ENCODE measurements at regions not wholly inside any gene's neighbourhood (a gene's known extent, or its start where the extent isn't known, plus 50 kb on each side); places are given as distances from the start of the nearest gene placed in this dataset.

GRCh38 chr2:52563151-52563550, 1204.5 kb upstream of the CHAC2 start:
- Histone ChIP-seq H3K36me3 (ENCODE audit: insufficient read depth, low read length, poor library complexity, severe bottlenecking) (no peaks in the 10 kb centered on the region), H3K9me3 (ENCODE audit: low read depth, low read length, poor library complexity, severe bottlenecking) (no peaks in the 10 kb centered on the region), H3K27me3 (replicated peaks; ENCODE audit: insufficient read depth, low read depth, low read length, poor library complexity) (no peaks in the 10 kb centered on the region), H3K27ac (ENCODE audit: low read depth, low read length, poor library complexity, severe bottlenecking) (no peak overlapping the region), H3K4me1 (ENCODE audit: insufficient read depth, low read length, poor library complexity, severe bottlenecking) (no peaks in the 10 kb centered on the region), H3K4me3 (ENCODE audit: low read depth, low read length, poor library complexity, severe bottlenecking) (no peak overlapping the region)
- ChIA-PET CTCF (no interaction called here), POLR2A (ENCODE audit: low non-redundant PET) (no interaction called here)
- intact Hi-C loops (cut with micrococcal nuclease; ENCODE audit: unreplicated experiment) = no loop called here
- BruUV-seq (replicated peaks) = no TSS peak
- TF ChIP-seq CTCF (conservative IDR thresholded peaks at IDR 0.05; ENCODE audit: low read depth, low read length) = no peak
- TF ChIP-seq EZH2 (IDR thresholded peaks at IDR 0.05; ENCODE audit: borderline replicate concordance, low read depth, low read length, poor library complexity, severe bottlenecking) = no peak
- DNase-seq (ENCODE audit: low spot score) = no peak

GRCh38 chr2:52558265-52558664, 1209.3 kb upstream of the CHAC2 start:
- no peak for DNase-seq (ENCODE audit: low spot score)
- Histone ChIP-seq H3K36me3 (ENCODE audit: insufficient read depth, low read length, poor library complexity, severe bottlenecking) (no peaks in the 10 kb centered on the region), H3K4me3 (ENCODE audit: low read depth, low read length, poor library complexity, severe bottlenecking) (no peak overlapping the region), H3K27ac (ENCODE audit: low read depth, low read length, poor library complexity, severe bottlenecking) (no peak overlapping the region), H3K4me1 (ENCODE audit: insufficient read depth, low read length, poor library complexity, severe bottlenecking) (no peaks in the 10 kb centered on the region), H3K9me3 (ENCODE audit: low read depth, low read length, poor library complexity, severe bottlenecking) (no peaks in the 10 kb centered on the region), H3K27me3 (replicated peaks; ENCODE audit: insufficient read depth, low read depth, low read length, poor library complexity) (no peaks in the 10 kb centered on the region)
- CTCF ChIA-PET = no interaction called here
- no peak for TF ChIP-seq CTCF (conservative IDR thresholded peaks at IDR 0.05; ENCODE audit: low read depth, low read length)
- BruUV-seq (replicated peaks) = no TSS peak
- intact Hi-C loops (cut with micrococcal nuclease; ENCODE audit: unreplicated experiment) = no loop called here
- POLR2A ChIA-PET (ENCODE audit: low non-redundant PET) = no interaction called here

GRCh38 chr2:52542297-52542696, 1225.3 kb upstream of the CHAC2 start:
- ChIA-PET CTCF (no interaction called here), POLR2A (ENCODE audit: low non-redundant PET) (no interaction called here)
- Histone ChIP-seq H3K27me3 (replicated peaks; ENCODE audit: insufficient read depth, low read depth, low read length, poor library complexity) (no peaks in the 10 kb centered on the region), H3K27ac (ENCODE audit: low read depth, low read length, poor library complexity, severe bottlenecking) (no peak overlapping the region), H3K9me3 (ENCODE audit: low read depth, low read length, poor library complexity, severe bottlenecking) (no peaks in the 10 kb centered on the region), H3K36me3 (ENCODE audit: insufficient read depth, low read length, poor library complexity, severe bottlenecking) (no peaks in the 10 kb centered on the region), H3K4me3 (ENCODE audit: low read depth, low read length, poor library complexity, severe bottlenecking) (no peak overlapping the region), H3K4me1 (ENCODE audit: insufficient read depth, low read length, poor library complexity, severe bottlenecking) (no peaks in the 10 kb centered on the region)
- BruUV-seq (replicated peaks) = no TSS peak
- DNase-seq (ENCODE audit: low spot score) = no peak
- TF ChIP-seq EZH2 (IDR thresholded peaks at IDR 0.05; ENCODE audit: borderline replicate concordance, low read depth, low read length, poor library complexity, severe bottlenecking) (no peak), CTCF (conservative IDR thresholded peaks at IDR 0.05; ENCODE audit: low read depth, low read length) (no peak)
- intact Hi-C loops (cut with micrococcal nuclease; ENCODE audit: unreplicated experiment) = no loop called here
